ENCODE measurements at regions not wholly inside any gene's neighbourhood (a gene's known extent, or its start where the extent isn't known, plus 50 kb on each side); places are given as distances from the start of the nearest gene placed in this dataset.

DNA sequence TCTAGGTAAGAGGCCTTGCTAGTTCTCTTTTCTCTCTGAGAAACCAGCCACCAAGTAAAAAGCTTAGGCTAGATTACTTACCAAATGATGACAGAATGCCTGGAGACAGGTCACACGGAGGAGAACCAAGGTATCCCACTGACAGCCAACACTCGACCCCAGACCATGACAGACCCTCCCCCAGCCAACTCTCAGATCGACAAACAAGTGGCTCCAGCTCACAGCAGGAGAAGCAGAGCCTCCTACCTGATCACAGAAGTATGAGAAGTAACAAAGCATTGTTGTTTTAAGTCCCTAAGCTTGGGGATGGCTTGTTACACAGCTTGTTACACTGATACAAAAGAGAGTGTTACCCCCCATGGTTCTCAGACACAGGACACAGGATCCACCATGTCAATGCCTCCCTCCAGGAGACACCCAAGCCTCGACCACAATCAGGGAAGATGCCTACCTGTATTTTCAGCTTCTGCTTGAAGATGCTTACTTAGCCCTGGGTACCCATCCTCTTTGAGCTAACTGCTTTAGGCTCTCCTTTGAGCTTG is 423.8 kb upstream of the JARID2 start:
- CTCF ChIA-PET = no interaction called here
- peaks cover 0 to 10% (median 0%) of the 10 kb centered on the region in 11 donors for H3K9me3 Mint-ChIP-seq
- no peak overlapping the region for H3K27ac Mint-ChIP-seq
- H3K27ac ChIP-seq (ENCODE audit: low read depth, low read length) = no peak overlapping the region
- intact Hi-C loops (cut with micrococcal nuclease) = no loop called here
- POLR2A ChIA-PET = no interaction called here
- no peaks in the 10 kb centered on the region for H3K9me3 ChIP-seq (ENCODE audit: control insufficient read depth in 2 of 3, low read length in 3 of 3)
- peaks cover 0 to 6% (median 0%) of the 10 kb centered on the region in 5 donors for H3K36me3 Mint-ChIP-seq
- H3K27me3 ChIP-seq (ENCODE audit: control insufficient read depth in 2 of 2, insufficient read depth in 2 of 2, low read length in 2 of 2) = no peaks in the 10 kb centered on the region
- no peak for DNase-seq
- H3K27me3 Mint-ChIP-seq = peaks cover 0 to 2% (median 0%) of the 10 kb centered on the region in 5 donors
- H3K4me1 ChIP-seq (ENCODE audit: control insufficient read depth in 2 of 2, insufficient read depth in 2 of 2, low read length in 2 of 2) = no peaks in the 10 kb centered on the region
- H3K4me1 Mint-ChIP-seq = peaks cover 0 to 8% (median 0%) of the 10 kb centered on the region in 7 donors
- no peak overlapping the region for H3K4me3 Mint-ChIP-seq
- no peaks in the 10 kb centered on the region for H3K36me3 ChIP-seq (ENCODE audit: control insufficient read depth in 2 of 3, insufficient read depth in 3 of 3, low read length in 3 of 3)
- H3K4me3 ChIP-seq (ENCODE audit: low read length) = no peak overlapping the region
- ATAC-seq = no peak

DNA sequence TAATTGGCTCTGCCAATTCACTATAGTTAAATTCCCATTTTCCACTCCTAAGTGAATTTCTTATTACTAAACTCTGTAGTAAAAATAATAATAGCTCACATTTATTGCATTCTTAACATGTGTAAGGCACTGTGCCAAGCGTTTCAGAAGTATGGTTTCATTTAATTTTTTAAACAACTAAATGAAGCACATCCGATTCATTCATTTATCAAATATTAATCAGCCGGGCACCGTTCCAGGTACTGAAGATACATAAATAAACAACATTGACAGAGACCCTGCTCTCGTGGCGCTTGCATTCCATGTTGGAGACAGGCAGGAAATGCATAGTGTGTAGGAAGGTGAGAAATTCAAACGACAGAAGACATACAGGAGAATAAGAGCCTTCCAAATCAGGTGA is 423.2 kb upstream of the JARID2 start:
- Mint-ChIP-seq H3K27ac (no peak overlapping the region), H3K4me1 (peaks cover 0 to 8% (median 0%) of the 10 kb centered on the region in 7 donors), H3K36me3 (peaks cover 0 to 6% (median 0%) of the 10 kb centered on the region in 5 donors), H3K4me3 (no peak overlapping the region), H3K27me3 (peaks cover 0 to 3% (median 0%) of the 10 kb centered on the region in 5 donors), H3K9me3 (peaks cover 0 to 10% (median 0%) of the 10 kb centered on the region in 11 donors)
- Histone ChIP-seq H3K9me3 (ENCODE audit: control insufficient read depth in 2 of 3, low read length in 3 of 3) (no peaks in the 10 kb centered on the region), H3K36me3 (ENCODE audit: control insufficient read depth in 2 of 3, insufficient read depth in 3 of 3, low read length in 3 of 3) (no peaks in the 10 kb centered on the region), H3K27ac (ENCODE audit: low read depth, low read length) (no peak overlapping the region), H3K27me3 (ENCODE audit: control insufficient read depth in 2 of 2, insufficient read depth in 2 of 2, low read length in 2 of 2) (no peaks in the 10 kb centered on the region), H3K4me3 (ENCODE audit: low read length) (no peak overlapping the region), H3K4me1 (ENCODE audit: control insufficient read depth in 2 of 2, insufficient read depth in 2 of 2, low read length in 2 of 2) (no peaks in the 10 kb centered on the region)
- ATAC-seq (no peak), DNase-seq (no peak)
- intact Hi-C loops (cut with micrococcal nuclease) = no loop called here
- CTCF ChIA-PET = no interaction called here
- POLR2A ChIA-PET = no interaction called here

DNA sequence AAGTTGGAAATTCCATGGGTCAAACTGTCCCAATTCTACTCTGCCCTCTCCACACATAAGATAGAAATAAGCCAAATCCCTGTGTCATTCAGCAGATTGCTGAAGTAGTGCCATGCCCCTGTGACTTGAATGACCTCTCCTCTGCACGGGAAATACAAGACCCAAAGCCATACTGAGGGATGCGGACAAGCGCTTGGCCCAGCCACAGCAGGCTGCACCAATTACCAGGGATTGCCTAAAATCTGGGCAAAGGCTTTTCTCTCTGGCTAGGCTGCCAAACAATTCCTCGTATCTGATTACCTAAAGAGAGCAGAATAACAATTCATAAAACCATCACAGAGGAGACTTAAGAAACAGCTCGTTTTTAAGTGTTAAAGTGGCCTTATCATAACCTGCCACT is 421.8 kb upstream of the JARID2 start:
- no peak overlapping the region for H3K27ac Mint-ChIP-seq

DNA sequence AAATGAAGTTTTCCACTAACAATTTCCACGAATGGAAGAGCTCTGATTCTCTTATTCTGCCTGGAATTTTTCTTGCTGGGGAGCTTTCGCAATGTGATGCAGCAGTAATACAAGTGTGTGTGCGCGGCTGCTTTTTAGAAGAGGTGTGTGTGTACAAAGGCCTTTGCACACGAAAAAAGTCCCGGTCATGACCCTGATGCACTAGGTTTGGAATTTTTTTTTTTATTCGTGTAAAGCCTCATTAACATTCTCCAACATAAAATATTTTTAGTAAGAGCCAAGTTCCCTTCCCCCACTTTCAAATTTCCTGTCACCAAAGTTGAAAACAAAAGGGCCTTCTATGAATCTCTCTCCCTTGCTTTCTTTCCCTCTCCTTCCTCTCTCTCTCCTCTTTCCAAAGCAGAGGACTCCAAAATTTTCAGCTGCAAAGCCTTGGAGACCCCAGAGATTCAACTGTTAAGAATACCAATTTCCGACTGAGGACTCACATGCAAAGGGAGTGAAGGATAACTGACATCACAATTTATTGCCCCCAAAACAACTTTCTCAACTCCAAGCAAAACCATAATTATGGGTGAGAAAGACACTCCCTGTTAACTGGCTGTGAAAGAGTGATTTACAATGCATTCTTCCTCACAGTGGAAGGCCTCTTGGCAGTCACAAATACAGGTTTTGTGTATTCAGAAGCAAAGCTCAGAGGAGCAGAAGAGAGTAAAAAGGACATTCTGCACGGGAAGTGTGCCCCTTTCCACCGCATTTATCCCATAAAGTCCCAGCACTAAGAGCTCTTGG is 421.2 kb upstream of the JARID2 start:
- no peak for ATAC-seq
- peaks cover 0 to 3% (median 0%) of the 10 kb centered on the region in 5 donors for H3K27me3 Mint-ChIP-seq

More for the DNA sequence above, 421.8 kb upstream of the JARID2 start:
- ChIA-PET POLR2A (no interaction called here), CTCF (no interaction called here)
- H3K9me3 ChIP-seq (ENCODE audit: control insufficient read depth in 2 of 3, low read length in 3 of 3) = no peaks in the 10 kb centered on the region
- Mint-ChIP-seq H3K4me1 (peaks cover 0 to 8% (median 0%) of the 10 kb centered on the region in 7 donors), H3K27me3 (peaks cover 0 to 3% (median 0%) of the 10 kb centered on the region in 5 donors), H3K9me3 (peaks cover 0 to 10% (median 0%) of the 10 kb centered on the region in 11 donors), H3K4me3 (no peak overlapping the region), H3K36me3 (peaks cover 0 to 3% (median 0%) of the 10 kb centered on the region in 5 donors)
- H3K36me3 ChIP-seq (ENCODE audit: control insufficient read depth in 2 of 3, insufficient read depth in 3 of 3, low read length in 3 of 3) = no peaks in the 10 kb centered on the region
- H3K27me3 ChIP-seq (ENCODE audit: control insufficient read depth in 2 of 2, insufficient read depth in 2 of 2, low read length in 2 of 2) = no peaks in the 10 kb centered on the region
- DNase-seq (no peak), ATAC-seq (no peak)
- H3K27ac ChIP-seq (ENCODE audit: low read depth, low read length) = no peak overlapping the region
- no peak overlapping the region for H3K4me3 ChIP-seq (ENCODE audit: low read length)
- intact Hi-C loops (cut with micrococcal nuclease) = no loop called here
- H3K4me1 ChIP-seq (ENCODE audit: control insufficient read depth in 2 of 2, insufficient read depth in 2 of 2, low read length in 2 of 2) = no peaks in the 10 kb centered on the region

DNA sequence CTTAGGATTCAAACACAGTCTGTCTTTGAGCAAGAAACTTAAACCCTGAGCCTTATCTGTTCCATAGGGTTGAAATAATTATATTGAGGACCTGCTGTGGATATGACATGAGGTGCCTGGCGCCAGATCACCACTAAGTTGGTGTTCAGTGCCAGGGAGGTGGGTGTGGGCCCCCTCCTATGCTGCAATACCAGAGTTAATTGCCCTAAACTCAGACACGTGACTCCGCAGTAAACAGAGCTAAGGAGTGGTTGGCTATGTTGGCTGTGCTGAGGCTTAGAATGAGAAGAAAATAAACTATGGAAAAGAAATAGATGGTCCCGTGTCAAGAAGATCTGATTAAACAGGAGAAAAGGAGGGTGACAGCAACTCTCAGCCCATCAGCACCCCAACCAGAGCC is 419.4 kb upstream of the JARID2 start:
- ATAC-seq (no peak), DNase-seq (no peak)
- no peaks in the 10 kb centered on the region for H3K4me1 ChIP-seq (ENCODE audit: control insufficient read depth in 2 of 2, insufficient read depth in 2 of 2, low read length in 2 of 2)
- H3K36me3 Mint-ChIP-seq = peaks cover 0 to 1% (median 0%) of the 10 kb centered on the region in 5 donors
- no peaks in the 10 kb centered on the region for H3K27me3 ChIP-seq (ENCODE audit: control insufficient read depth in 2 of 2, insufficient read depth in 2 of 2, low read length in 2 of 2)
- H3K9me3 Mint-ChIP-seq = peaks cover 0 to 8% (median 0%) of the 10 kb centered on the region in 11 donors
- CTCF ChIA-PET = no interaction called here
- H3K4me1 Mint-ChIP-seq = peaks cover 0 to 8% (median 0%) of the 10 kb centered on the region in 7 donors
- no peaks in the 10 kb centered on the region for H3K36me3 ChIP-seq (ENCODE audit: control insufficient read depth in 2 of 3, insufficient read depth in 3 of 3, low read length in 3 of 3)
- POLR2A ChIA-PET = no interaction called here
- no peaks in the 10 kb centered on the region for H3K9me3 ChIP-seq (ENCODE audit: control insufficient read depth in 2 of 3, low read length in 3 of 3)
- no peak overlapping the region for H3K4me3 ChIP-seq (ENCODE audit: low read length)
- no peak overlapping the region for H3K27ac ChIP-seq (ENCODE audit: low read depth, low read length)
- H3K27ac Mint-ChIP-seq = no peak overlapping the region
- H3K27me3 Mint-ChIP-seq = peaks cover 0 to 5% (median 0%) of the 10 kb centered on the region in 5 donors
- H3K4me3 Mint-ChIP-seq = no peak overlapping the region
- intact Hi-C loops (cut with micrococcal nuclease) = no loop called here

More for the DNA sequence above, 421.2 kb upstream of the JARID2 start:
- ChIA-PET CTCF (no interaction called here), POLR2A (no interaction called here)
- Histone ChIP-seq H3K36me3 (ENCODE audit: control insufficient read depth in 2 of 3, insufficient read depth in 3 of 3, low read length in 3 of 3) (no peaks in the 10 kb centered on the region), H3K4me3 (ENCODE audit: low read length) (no peak overlapping the region), H3K9me3 (ENCODE audit: control insufficient read depth in 2 of 3, low read length in 3 of 3) (no peaks in the 10 kb centered on the region), H3K27me3 (ENCODE audit: control insufficient read depth in 2 of 2, insufficient read depth in 2 of 2, low read length in 2 of 2) (no peaks in the 10 kb centered on the region), H3K4me1 (ENCODE audit: control insufficient read depth in 2 of 2, insufficient read depth in 2 of 2, low read length in 2 of 2) (no peaks in the 10 kb centered on the region), H3K27ac (ENCODE audit: low read depth, low read length) (no peak overlapping the region)
- Mint-ChIP-seq H3K27ac (no peak overlapping the region), H3K4me1 (peaks cover 0 to 8% (median 0%) of the 10 kb centered on the region in 7 donors), H3K4me3 (no peak overlapping the region), H3K36me3 (peaks cover 0 to 2% (median 0%) of the 10 kb centered on the region in 5 donors), H3K9me3 (peaks cover 0 to 5% (median 0%) of the 10 kb centered on the region in 11 donors)
- DNase-seq = no peak
- intact Hi-C loops (cut with micrococcal nuclease) = no loop called here

DNA sequence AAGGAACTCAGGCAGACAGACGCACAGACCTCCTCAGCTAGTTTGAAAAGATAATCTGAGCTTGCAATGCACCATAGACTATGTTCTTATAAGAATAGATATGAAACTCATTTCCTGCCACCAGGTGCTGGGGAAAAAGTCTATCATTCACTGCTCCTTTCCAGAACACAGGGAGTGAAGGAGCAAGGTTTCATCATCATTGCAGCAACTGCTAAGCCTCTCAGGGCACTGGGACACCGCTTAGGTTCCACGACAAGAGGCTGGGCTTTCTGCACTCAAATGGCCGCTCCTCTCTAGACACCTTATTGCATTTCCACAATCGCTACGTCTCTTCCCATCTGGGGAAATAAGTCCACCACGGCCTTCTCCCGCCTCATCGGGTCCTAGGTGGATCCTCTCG is 418.5 kb upstream of the JARID2 start:
- POLR2A ChIA-PET = no interaction called here
- H3K36me3 Mint-ChIP-seq = peaks cover 0 to 1% (median 0%) of the 10 kb centered on the region in 5 donors
- H3K27ac Mint-ChIP-seq = no peak overlapping the region
- H3K4me3 ChIP-seq (ENCODE audit: low read length) = no peak overlapping the region
- no peaks in the 10 kb centered on the region for H3K4me1 ChIP-seq (ENCODE audit: control insufficient read depth in 2 of 2, insufficient read depth in 2 of 2, low read length in 2 of 2)
- intact Hi-C loops (cut with micrococcal nuclease) = no loop called here
- CTCF ChIA-PET = no interaction called here
- H3K27me3 ChIP-seq (ENCODE audit: control insufficient read depth in 2 of 2, insufficient read depth in 2 of 2, low read length in 2 of 2) = no peaks in the 10 kb centered on the region
- H3K27ac ChIP-seq (ENCODE audit: low read depth, low read length) = no peak overlapping the region
- ATAC-seq = no peak
- no peaks in the 10 kb centered on the region for H3K9me3 ChIP-seq (ENCODE audit: control insufficient read depth in 2 of 3, low read length in 3 of 3)
- H3K9me3 Mint-ChIP-seq = peaks cover 0 to 5% (median 0%) of the 10 kb centered on the region in 11 donors
- H3K4me3 Mint-ChIP-seq = no peak overlapping the region
- DNase-seq = no peak
- H3K27me3 Mint-ChIP-seq = peaks cover 0 to 5% (median 0%) of the 10 kb centered on the region in 5 donors
- H3K4me1 Mint-ChIP-seq = peaks cover 0 to 8% (median 0%) of the 10 kb centered on the region in 7 donors
- no peaks in the 10 kb centered on the region for H3K36me3 ChIP-seq (ENCODE audit: control insufficient read depth in 2 of 3, insufficient read depth in 3 of 3, low read length in 3 of 3)

Measured in naive thymus-derived CD4-positive, alpha-beta T cell (primary cell).